ENCODE measurements at regions not wholly inside any gene's neighbourhood (a gene's known extent, or its start where the extent isn't known, plus 50 kb on each side); places are given as distances from the start of the nearest gene placed in this dataset.

GRCh38 chr1:177820213-177820612 is 149.6 kb downstream of the SEC16B start:
- 78 to 91% (median 85%) methylated on average over 6 of the region's 6 CpGs for WGBS, 4 donors
- H3K9me3 ChIP-seq (replicated peaks in 1 of 3) = no peaks in the 10 kb centered on the region
- TF ChIP-seq CTCF (IDR thresholded peaks at IDR 0.05) = no peak
- TF ChIP-seq POLR2A (IDR thresholded peaks at IDR 0.05) = no peak
- intact Hi-C loops (cut with DNase I) = no loop called here
- no peaks in the 10 kb centered on the region for H3K4me1 ChIP-seq (replicated peaks in 1 of 2)
- no peak for DNase-seq
- no peaks in the 10 kb centered on the region for H3K36me3 ChIP-seq (replicated peaks in 1 of 2)
- no peak overlapping the region for H3K4me3 ChIP-seq
- H3K27ac ChIP-seq = no peak overlapping the region
- no peaks in the 10 kb centered on the region for H3K27me3 ChIP-seq

- H3K36me3 ChIP-seq (replicated peaks in 1 of 2) = no peaks in the 10 kb centered on the region
- no peaks in the 10 kb centered on the region for H3K4me1 ChIP-seq (replicated peaks in 1 of 2)
- no peak for DNase-seq
- H3K27ac ChIP-seq = no peak overlapping the region
- no peaks in the 10 kb centered on the region for H3K27me3 ChIP-seq
- intact Hi-C loops (cut with DNase I) = no loop called here
- 67 to 77% (median 74%) methylated on average over 7 of the region's 7 CpGs for WGBS, 4 donors
- no peaks in the 10 kb centered on the region for H3K9me3 ChIP-seq (replicated peaks in 1 of 3)
- TF ChIP-seq POLR2A (IDR thresholded peaks at IDR 0.05) (no peak), CTCF (IDR thresholded peaks at IDR 0.05) (no peak)
- H3K4me3 ChIP-seq = no peak overlapping the region
These were observed 151.7 kb downstream of the SEC16B start for GRCh38 chr1:177817937-177818875.

GRCh38 chr1:177812650-177813049 is 157.2 kb downstream of the SEC16B start:
- Histone ChIP-seq H3K27ac (no peak overlapping the region), H3K4me1 (replicated peaks in 1 of 2) (no peaks in the 10 kb centered on the region), H3K27me3 (no peaks in the 10 kb centered on the region), H3K4me3 (no peak overlapping the region), H3K36me3 (replicated peaks in 1 of 2) (no peaks in the 10 kb centered on the region), H3K9me3 (replicated peaks in 1 of 3) (no peaks in the 10 kb centered on the region)
- no peak for TF ChIP-seq CTCF (IDR thresholded peaks at IDR 0.05)
- intact Hi-C loops (cut with DNase I) = no loop called here
- no peak for DNase-seq
- 88 to 94% (median 91%) methylated on average over 13 of the region's 13 CpGs for WGBS, 4 donors

- intact Hi-C loops (cut with DNase I) = no loop called here
These were observed 157.7 kb downstream of the SEC16B start for GRCh38 chr1:177812144-177812543.

More at GRCh38 chr1:177812144-177812543, 157.7 kb downstream of the SEC16B start:
- H3K9me3 ChIP-seq (replicated peaks in 1 of 3) = no peaks in the 10 kb centered on the region
- TF ChIP-seq POLR2A (IDR thresholded peaks at IDR 0.05) (no peak), CTCF (IDR thresholded peaks at IDR 0.05) (no peak)
- no peaks in the 10 kb centered on the region for H3K36me3 ChIP-seq (replicated peaks in 1 of 2)
- no peaks in the 10 kb centered on the region for H3K27me3 ChIP-seq
- WGBS, 4 donors = 66 to 81% (median 72%) methylated on average over 3 of the region's 3 CpGs
- no peaks in the 10 kb centered on the region for H3K4me1 ChIP-seq (replicated peaks in 1 of 2)
- H3K27ac ChIP-seq = no peak overlapping the region
- no peak for DNase-seq
- H3K4me3 ChIP-seq = no peak overlapping the region

Data from adrenal gland (tissue), 9 donors.